ENCODE measurements at regions not wholly inside any gene's neighbourhood (a gene's known extent, or its start where the extent isn't known, plus 50 kb on each side); places are given as distances from the start of the nearest gene placed in this dataset.

GRCh38 chr15:61318802-61319525 lies 89.9 kb upstream of the RORA start:
- DNase-seq = no peak

- DNase-seq = no peak
Measured at GRCh38 chr15:61318301-61318700, 89.2 kb upstream of the RORA start.

GRCh38 chr15:61315471-61315870 lies 86.4 kb upstream of the RORA start:
- DNase-seq = no peak

GRCh38 chr15:61314427-61314826 lies 85.3 kb upstream of the RORA start:
- no peak for DNase-seq

GRCh38 chr15:61309617-61310016 lies 80.5 kb upstream of the RORA start:
- DNase-seq = no peak

GRCh38 chr15:61309031-61309511 lies 80.0 kb upstream of the RORA start:
- no peak for DNase-seq

GRCh38 chr15:61308437-61308836 lies 79.3 kb upstream of the RORA start:
- DNase-seq = no peak

- no peak for DNase-seq
Measured at GRCh38 chr15:61307474-61307873, 78.4 kb upstream of the RORA start.

GRCh38 chr15:61301701-61302100 lies 72.6 kb upstream of the RORA start:
- DNase-seq = peak; percentile 58

- no peak for DNase-seq
Measured at GRCh38 chr15:61299075-61299763, 70.1 kb upstream of the RORA start.

- no peak for DNase-seq
Measured at GRCh38 chr15:61295239-61295638, 66.1 kb upstream of the RORA start.

GRCh38 chr15:61282661-61283060 lies 53.6 kb upstream of the RORA start:
- no peak for DNase-seq

GRCh38 chr15:61281328-61281727 lies 52.2 kb upstream of the RORA start:
- no peak for DNase-seq
